T-helper 2 cell treated with Interferon-gamma antibody and Interleukin-4, amounts not matched to agents 5 μg/mL and 100 μg/mL, for 36 hours (primary cell): ENCODE measurements at regions not wholly inside any gene's neighbourhood (a gene's known extent, or its start where the extent isn't known, plus 50 kb on each side); places are given as distances from the start of the nearest gene placed in this dataset.

ENCODE experiments used
- DNase-seq: peaks from one replicate; pipeline ENCODE4 v3.0.0; 2021; ENCODE audit warnings: low spot score
- H3K27ac Mint-ChIP-seq: one replicate; pipeline ENCODE4 v1.8.0; 2021; ENCODE audit warnings: mild to moderate bottlenecking, mixed read lengths
- H3K27me3 Mint-ChIP-seq: one replicate; pipeline ENCODE4 v1.8.0; 2021; ENCODE audit warnings: low read depth, mixed read lengths
- H3K36me3 Mint-ChIP-seq: one replicate; pipeline ENCODE4 v1.8.0; 2021; ENCODE audit warnings: low read depth, mixed read lengths
- H3K4me1 Mint-ChIP-seq: one replicate; pipeline ENCODE4 v1.8.0; 2021; ENCODE audit warnings: low read depth, mixed read lengths
- H3K4me3 Mint-ChIP-seq: one replicate; pipeline ENCODE4 v1.8.0; 2022; ENCODE audit warnings: mild to moderate bottlenecking, moderate library complexity, mixed read lengths
- H3K9me3 Mint-ChIP-seq: one replicate; pipeline ENCODE4 v1.8.0; 2021; ENCODE audit warnings: mixed read lengths

GRCh38 chrX:15918003-15918402, 63.4 kb upstream of the AP1S2 start:
- no peaks in the 10 kb centered on the region for H3K9me3 Mint-ChIP-seq
- no peak overlapping the region for H3K4me3 Mint-ChIP-seq
- no peaks in the 10 kb centered on the region for H3K4me1 Mint-ChIP-seq
- no peak for DNase-seq
- H3K36me3 Mint-ChIP-seq = no peaks in the 10 kb centered on the region
- peaks cover 4% of the 10 kb centered on the region for H3K27me3 Mint-ChIP-seq
- no peak overlapping the region for H3K27ac Mint-ChIP-seq

DNA sequence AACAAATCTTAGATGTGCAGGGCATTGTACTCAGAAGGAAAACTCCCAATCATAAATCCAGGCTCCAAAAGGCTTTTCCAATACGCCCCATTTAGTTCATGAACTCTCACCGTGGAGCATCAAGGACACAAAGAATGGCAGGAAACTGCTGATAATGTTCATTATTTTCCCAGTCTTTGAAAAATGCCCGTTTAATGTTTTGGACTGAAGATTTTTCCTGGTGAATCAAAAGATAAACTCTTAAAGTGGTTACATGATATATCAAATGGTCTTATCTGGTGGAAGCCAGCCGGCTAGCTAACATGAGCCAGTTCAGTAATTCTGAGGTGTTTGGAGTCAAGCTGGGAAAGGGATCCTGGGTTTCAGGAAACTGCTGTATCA, 62.1 kb upstream of the AP1S2 start:
- no peak overlapping the region for H3K4me3 Mint-ChIP-seq
- no peaks in the 10 kb centered on the region for H3K4me1 Mint-ChIP-seq
- H3K9me3 Mint-ChIP-seq = no peaks in the 10 kb centered on the region
- no peak overlapping the region for H3K27ac Mint-ChIP-seq
- H3K36me3 Mint-ChIP-seq = no peaks in the 10 kb centered on the region
- H3K27me3 Mint-ChIP-seq = peaks cover 6% of the 10 kb centered on the region
- DNase-seq = no peak

DNA sequence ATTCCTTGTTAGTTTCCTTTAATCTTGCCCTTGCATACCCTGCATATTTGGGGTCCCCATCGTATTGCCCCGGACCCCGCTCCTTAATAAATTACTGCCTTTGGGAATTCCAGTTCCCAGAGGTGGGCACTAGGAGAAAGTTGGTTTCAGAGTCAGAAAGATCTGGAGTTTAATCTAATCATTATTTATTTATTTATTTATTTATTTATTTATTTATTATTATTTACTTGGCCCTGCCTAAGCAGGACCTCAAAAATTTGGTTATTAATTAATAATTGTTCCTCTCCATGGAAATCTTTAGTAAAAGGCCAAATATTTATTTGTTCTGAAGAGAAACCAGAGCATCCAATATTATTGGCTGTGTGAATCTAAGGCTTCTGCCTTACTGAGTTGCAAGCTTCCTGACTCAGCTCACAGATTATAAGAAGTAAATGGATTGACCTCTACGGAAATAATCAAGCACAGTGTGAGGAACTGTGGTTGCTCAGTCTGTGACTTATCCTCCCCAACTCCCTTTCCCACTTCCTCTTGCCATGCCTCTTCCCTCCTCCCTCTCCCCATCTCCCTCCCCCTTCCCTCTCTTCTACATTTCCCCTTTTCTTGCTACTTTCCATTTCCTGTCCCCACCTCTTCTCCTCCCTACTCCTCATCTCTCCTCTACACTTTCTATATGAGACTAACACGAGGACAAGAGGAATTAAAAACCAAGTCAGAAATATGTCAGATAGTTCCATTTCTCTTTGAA, 61.5 kb upstream of the AP1S2 start:
- no peak for DNase-seq
- H3K27me3 Mint-ChIP-seq = peaks cover 6% of the 10 kb centered on the region
- no peak overlapping the region for H3K27ac Mint-ChIP-seq
- no peaks in the 10 kb centered on the region for H3K9me3 Mint-ChIP-seq
- H3K36me3 Mint-ChIP-seq = no peaks in the 10 kb centered on the region
- H3K4me1 Mint-ChIP-seq = no peaks in the 10 kb centered on the region
- H3K4me3 Mint-ChIP-seq = no peak overlapping the region

- Mint-ChIP-seq H3K9me3 (no peaks in the 10 kb centered on the region), H3K36me3 (no peaks in the 10 kb centered on the region), H3K4me1 (no peaks in the 10 kb centered on the region), H3K27ac (no peak overlapping the region), H3K27me3 (peaks cover 6% of the 10 kb centered on the region), H3K4me3 (no peak overlapping the region)
- no peak for DNase-seq
Observed at GRCh38 chrX:15914486-15914885, 59.9 kb upstream of the AP1S2 start.

DNA sequence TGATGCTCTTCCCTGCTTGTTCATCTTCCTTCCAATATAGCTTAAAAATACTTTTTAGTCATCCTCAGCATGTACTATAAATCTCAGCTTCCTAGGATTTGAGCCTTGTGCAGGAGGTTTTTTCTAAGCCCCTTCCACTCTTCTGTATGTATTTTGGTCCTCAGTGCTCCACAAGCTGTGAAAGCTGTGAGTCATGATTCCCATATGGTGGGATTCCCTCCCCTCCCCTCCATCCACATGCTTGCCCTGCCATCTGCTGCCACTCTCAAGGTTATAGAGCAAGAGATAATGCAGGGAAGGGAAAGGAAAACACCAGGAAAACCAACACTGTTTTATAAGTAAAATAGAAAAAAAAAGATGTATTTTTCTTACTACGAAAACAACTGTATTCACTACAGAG, 58.5 kb upstream of the AP1S2 start:
- H3K27ac Mint-ChIP-seq = no peak overlapping the region

DNA sequence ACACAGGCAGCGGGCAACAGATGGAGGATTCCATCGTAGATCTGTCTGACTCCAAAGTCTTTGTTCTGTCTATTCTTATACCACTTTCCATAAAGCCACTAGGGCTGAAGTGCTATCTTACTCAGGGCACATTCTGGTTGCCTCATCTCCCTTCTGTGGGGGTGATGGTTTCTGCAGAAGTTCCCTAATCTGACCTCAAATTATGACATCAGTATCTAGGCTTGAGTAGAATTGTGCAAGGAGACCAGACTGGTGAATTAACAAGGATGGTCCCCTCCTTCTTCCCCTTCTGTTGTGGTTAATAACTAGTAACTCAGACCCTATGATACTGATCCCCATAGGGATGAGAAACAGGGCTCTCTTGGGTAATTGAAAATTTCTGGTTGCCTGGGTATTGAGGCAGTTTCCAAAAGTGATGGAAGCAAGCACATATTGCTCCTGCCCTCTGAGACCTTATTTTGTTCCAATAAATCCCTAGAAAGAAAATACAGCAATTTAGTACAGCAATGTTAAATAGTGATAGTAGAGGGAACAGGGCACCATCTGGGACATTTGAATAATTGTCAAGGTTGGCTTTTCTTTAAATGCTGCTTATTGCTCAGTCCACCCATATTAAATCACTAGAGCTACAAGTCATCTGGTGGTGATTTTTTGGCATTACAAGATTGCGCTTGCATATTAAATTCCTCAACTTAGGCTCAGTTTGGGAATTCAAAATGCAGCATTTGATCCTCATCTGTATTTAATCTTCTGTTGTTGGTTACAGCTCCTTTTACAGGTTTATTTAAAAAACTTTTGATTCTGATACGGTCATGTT, 57.3 kb upstream of the AP1S2 start:
- no peaks in the 10 kb centered on the region for H3K9me3 Mint-ChIP-seq
- H3K36me3 Mint-ChIP-seq = no peaks in the 10 kb centered on the region
- DNase-seq = no peak
- no peaks in the 10 kb centered on the region for H3K4me1 Mint-ChIP-seq
- H3K27ac Mint-ChIP-seq = no peak overlapping the region
- H3K4me3 Mint-ChIP-seq = no peak overlapping the region
- H3K27me3 Mint-ChIP-seq = peaks cover 6% of the 10 kb centered on the region

More for the DNA sequence above, 58.5 kb upstream of the AP1S2 start:
- no peaks in the 10 kb centered on the region for H3K4me1 Mint-ChIP-seq
- no peaks in the 10 kb centered on the region for H3K36me3 Mint-ChIP-seq
- DNase-seq = no peak
- H3K27me3 Mint-ChIP-seq = peaks cover 6% of the 10 kb centered on the region
- no peaks in the 10 kb centered on the region for H3K9me3 Mint-ChIP-seq
- H3K4me3 Mint-ChIP-seq = no peak overlapping the region

- peaks cover 6% of the 10 kb centered on the region for H3K27me3 Mint-ChIP-seq
- H3K4me3 Mint-ChIP-seq = no peak overlapping the region
- H3K27ac Mint-ChIP-seq = no peak overlapping the region
- H3K9me3 Mint-ChIP-seq = no peaks in the 10 kb centered on the region
- H3K4me1 Mint-ChIP-seq = no peaks in the 10 kb centered on the region
- H3K36me3 Mint-ChIP-seq = no peaks in the 10 kb centered on the region
- DNase-seq = no peak
Observed at GRCh38 chrX:15909605-15910004, 55.0 kb upstream of the AP1S2 start.

DNA sequence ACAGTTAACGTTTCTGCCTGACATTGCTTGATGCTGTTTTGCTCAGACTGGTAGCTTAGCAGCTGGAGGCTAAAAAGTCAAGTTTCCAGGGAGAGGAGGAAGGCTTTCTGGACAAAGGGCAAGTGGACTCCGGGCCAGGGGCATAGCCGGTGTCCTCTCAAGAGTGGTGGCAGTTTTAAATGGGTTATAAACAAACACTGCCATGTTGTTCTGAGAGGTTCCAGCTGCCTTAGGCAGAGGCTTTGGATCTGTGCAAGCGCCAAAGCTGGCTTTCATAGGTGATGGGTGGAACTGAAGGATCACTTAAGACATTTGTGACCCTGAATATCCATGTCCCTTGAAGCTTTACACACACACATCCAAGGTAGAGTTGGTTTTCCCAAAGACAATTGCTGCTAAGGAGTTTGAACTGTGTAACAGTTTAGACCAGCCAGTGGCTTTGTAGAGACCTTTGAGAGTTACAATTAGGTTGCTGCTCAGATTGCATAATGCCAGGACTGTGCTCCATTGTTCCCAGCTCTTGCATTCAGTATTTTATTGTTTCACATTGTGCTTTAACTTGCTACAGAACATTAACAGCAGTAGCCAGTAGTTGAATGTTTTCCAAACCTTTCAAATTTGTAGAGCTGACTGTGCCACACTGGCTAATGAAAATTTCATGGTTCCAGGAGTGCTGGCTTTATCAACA, 54.1 kb upstream of the AP1S2 start:
- H3K4me3 Mint-ChIP-seq = no peak overlapping the region
- H3K4me1 Mint-ChIP-seq = no peaks in the 10 kb centered on the region
- no peaks in the 10 kb centered on the region for H3K36me3 Mint-ChIP-seq
- no peak overlapping the region for H3K27ac Mint-ChIP-seq
- no peak for DNase-seq
- H3K9me3 Mint-ChIP-seq = no peaks in the 10 kb centered on the region
- peaks cover 6% of the 10 kb centered on the region for H3K27me3 Mint-ChIP-seq

- Mint-ChIP-seq H3K27ac (no peak overlapping the region), H3K4me3 (no peak overlapping the region), H3K36me3 (no peaks in the 10 kb centered on the region), H3K4me1 (no peaks in the 10 kb centered on the region), H3K27me3 (no peaks in the 10 kb centered on the region), H3K9me3 (no peaks in the 10 kb centered on the region)
- DNase-seq = no peak
Observed at GRCh38 chrX:15906041-15906943, 51.7 kb upstream of the AP1S2 start.
